OCI-LY3 (cell line): ENCODE measurements at regions not wholly inside any gene's neighbourhood (a gene's known extent, or its start where the extent isn't known, plus 50 kb on each side); places are given as distances from the start of the nearest gene placed in this dataset.

Source experiments
- CTCF ChIP-seq: fragments of 200-600, 300-600 bp; sonication (generic); IDR thresholded peaks from 2 replicates; pipeline ENCODE4 v1.5.1; 2014; ENCODE audit warnings: antibody characterized with exemption, low read length, low read depth
- EZH2phosphoT487 ChIP-seq: fragments of 200-600 bp; shearing (Covaris generic); IDR thresholded peaks from 2 replicates; pipeline ENCODE4 v1.6.1; 2018; ENCODE audit warnings: antibody characterized with exemption, mixed run types, low read depth

DNA sequence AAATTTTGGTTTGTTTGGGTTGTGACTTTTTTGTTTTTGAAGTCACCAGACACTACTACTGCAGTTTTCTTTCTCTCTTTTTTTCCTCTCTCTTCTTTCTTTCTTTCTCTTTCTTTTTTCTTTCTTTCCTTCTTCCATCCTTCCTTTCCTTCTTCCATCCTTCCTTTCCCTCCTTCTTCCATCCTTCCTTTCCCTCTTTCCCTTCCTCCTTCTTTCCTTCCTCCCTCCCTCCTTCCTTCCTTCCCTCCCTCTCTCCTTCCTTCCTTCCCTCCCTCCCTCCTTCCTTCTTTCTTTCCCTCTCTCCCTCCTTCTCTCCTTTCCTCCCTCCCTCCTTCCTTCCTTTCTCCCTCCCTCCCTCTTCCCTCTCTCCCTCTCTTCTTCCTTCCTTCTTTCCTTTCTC, 230.3 kb upstream of the TYRP1 start:
- TF ChIP-seq CTCF (no peak), EZH2phosphoT487 (no peak)
